CD4-positive, alpha-beta T cell treated with Interleukin-15 for 1 hour (primary cell): ENCODE measurements at regions not wholly inside any gene's neighbourhood (a gene's known extent, or its start where the extent isn't known, plus 50 kb on each side); places are given as distances from the start of the nearest gene placed in this dataset.
"Not testable (repeated sequence)": the region's sequence is repeated elsewhere in the genome, so short reads cannot be mapped to it uniquely, and the experiment has no call there.

Source experiments
- DNase-seq: peaks from one replicate; pipeline ENCODE4 v3.0.0-alpha.2; 2020

DNA sequence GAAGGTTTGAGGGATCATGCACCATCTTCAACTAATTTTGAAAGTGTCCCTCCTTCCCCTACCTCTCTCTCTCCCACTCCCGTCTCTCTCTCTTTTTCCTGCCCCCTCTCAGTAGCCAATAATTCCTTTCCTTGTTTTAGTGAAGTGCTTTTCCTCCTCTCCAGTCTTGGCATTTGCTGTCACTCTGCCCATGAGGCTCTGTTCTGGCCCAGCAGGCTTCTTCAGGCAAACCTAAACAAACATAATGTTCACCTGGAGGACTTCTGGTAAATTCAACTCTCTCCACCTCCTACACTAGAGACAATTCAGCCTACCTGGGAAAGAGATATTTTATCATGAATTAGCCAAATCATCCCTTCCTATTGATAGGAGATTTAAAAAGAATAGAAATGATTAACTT lies 86.6 kb upstream of the ADRA1D start:
- no peak for DNase-seq

DNA sequence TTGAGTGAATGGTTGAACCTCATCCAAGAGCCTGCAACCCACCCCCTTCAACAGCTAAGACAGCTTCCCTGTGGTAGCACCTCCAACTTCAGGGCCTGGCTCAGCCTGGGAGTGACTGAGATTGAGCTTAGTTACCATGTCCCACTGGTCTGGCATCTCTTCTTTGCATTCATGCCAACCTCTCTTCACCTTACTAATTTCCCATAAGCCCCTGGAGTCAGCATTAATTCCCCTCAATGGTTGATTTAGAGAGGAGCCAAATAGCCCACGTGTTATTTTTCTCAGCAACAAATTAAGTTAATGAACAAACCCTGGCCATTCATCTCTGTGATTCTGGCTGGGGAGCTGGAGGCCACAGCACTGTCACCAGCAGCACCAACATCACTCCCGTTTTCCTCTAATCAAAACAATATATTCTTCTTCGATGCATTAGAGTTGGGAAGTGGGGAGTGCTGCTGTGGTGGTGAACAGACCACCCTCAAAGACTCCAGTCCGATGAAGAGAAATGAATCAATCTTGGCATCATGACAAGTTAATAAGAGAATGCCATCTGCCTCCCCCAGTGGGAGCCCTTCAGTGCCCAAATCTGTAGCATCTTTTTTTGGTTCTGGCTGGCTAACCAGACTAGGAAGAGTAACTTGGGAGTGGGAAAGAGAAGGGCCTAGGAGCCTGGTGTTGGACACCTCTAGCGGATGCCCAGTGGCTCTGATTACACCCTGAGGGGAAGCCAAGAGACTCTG lies 83.2 kb upstream of the ADRA1D start:
- no peak for DNase-seq

DNA sequence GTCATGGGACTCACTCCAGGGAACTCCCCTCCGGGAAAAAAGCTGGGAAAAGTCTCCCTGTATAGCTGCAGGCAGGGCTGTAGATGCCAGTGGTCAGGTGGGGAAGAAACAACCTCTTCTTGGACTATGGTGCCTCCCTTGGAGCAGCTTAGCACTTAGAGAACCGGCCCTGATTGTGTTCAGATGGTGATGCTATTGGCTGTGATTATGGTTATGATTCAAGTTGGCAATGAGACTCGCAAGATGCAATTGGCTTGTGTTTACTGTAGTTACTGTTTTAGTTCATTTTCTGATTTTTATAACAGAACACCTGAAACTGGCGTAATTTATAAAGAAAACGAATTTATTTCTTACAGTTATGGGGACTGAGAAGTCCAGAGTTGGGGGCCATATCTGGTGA lies 80.9 kb upstream of the ADRA1D start:
- no peak for DNase-seq

DNA sequence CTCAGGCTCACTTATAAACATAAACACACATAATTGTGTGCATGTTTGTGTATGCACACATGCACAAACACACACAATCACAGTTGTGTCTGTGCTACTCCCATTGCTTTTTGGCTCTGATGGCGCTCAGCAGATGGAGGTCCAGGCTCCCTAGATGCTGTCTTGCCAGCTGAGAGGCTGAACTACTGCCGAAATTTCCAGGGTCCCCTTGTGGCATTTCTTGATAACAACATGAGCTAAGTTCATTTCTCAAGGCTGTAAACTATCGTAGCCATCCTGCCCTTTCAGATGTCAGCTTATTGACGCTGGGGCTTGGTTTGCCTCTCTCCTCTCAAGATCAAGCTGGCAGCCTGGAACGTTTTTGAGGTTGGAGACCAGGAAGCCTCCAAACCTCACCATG lies 80.1 kb upstream of the ADRA1D start:
- DNase-seq: no peak

DNA sequence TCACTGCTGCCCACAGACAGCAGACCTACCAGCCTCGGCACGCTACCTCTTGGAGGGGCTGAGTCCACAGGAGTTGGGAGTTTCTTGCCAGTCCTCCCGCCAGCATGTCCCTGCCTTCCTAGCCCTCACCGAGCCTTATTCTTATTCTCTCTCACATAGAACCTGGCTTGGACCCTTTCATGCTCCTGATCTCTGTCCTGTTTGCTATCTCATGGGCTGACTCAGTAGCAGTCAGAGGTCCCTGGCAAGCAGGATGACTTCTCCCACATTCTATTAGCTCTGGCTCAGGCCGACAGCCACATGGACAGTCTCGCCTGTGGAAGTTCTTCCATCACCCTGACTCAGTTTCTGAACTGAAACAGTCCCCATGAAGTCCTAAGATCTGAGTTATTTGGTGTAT lies 79.5 kb upstream of the ADRA1D start:
- DNase-seq: no peak

DNA sequence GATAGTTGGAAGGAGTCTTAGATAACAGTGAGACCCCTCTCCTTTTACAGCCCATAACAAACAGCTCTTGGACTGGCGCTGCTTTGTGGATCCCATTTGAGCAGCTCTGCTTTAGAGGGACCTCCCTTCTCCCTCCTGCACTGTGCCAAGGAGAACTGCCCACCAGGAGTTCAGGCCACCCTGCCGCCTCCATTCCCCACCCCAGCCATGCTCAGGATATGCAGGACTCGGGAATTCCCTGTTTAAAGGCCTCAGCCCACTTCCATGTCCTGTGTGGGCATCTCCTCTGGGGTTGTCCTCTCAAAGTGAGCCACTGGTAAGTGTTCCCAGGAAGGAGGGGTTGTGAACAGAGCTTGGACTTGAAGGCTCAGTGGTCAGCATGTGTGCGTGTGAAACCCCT lies 78.9 kb upstream of the ADRA1D start:
- DNase-seq: no peak

DNA sequence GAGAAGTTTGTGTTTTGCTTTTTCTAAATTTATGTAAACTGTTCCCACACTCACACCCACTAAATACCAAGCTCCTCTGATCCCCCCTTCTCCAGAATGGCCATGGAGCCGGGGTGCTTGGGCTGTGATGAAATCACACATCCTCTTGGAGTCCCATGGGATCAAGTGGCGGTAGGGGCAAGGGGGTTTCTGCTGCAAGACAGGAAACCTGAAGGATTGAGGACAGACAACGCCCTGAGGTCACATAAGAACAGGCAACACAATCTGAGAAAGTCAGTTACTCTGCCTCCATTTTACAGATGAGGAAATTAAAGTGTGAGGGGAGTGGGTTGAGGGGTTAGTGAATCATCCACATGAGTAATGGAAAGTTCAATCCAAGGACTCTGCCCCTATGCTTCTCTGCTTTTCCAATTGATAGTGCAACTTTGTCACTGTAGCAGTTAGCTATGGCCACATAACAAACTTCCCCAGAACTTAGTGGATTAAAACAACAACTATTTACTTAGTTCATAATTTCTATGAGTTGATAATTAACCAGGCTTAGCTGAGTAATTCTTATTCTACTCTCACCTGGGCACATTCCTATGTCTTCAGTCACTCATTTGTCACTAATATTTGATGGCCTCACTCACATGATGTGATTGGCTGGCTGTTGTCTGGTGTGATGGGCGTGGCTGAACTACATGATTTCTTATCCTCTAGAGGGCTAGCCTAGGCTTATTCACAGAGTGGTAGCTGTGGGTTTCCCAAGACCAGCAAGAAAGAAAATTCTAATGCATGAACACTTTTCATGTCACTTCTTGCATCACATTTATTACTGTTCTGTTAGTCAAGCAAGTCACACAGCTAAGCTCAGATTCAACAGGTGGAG lies 77.3 kb upstream of the ADRA1D start:
- no peak for DNase-seq

DNA sequence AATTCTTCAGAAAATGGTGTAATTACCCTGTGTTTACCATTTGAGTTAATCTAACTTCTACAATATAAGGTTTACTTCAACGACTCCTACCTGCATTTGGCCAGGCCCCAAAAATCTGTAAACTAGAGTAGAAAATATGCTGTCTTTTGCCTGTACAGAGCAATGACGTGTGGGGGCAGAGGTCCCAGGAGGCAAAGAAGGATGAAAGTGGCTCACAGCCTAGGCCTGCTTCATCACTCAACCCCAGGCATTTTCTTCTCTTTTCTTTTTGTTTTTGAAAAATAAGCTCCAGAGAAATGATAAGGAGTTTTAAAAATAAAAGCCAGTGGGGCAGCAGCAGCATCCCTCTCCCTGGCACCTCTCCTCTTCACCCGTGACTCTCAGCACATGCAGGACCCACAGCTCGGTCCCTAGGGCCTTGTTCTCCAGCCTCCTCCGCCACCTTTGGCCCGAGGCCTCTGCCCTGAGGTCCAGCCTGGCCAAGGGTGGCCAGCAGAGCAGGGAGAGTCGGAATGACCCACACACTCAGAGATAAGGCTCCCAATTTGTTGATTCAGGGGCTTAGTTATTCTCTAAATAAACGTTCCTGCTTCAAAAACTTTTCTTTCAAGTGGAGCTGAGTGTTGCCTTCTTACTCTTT lies 76.6 kb upstream of the ADRA1D start:
- DNase-seq: no peak

DNA sequence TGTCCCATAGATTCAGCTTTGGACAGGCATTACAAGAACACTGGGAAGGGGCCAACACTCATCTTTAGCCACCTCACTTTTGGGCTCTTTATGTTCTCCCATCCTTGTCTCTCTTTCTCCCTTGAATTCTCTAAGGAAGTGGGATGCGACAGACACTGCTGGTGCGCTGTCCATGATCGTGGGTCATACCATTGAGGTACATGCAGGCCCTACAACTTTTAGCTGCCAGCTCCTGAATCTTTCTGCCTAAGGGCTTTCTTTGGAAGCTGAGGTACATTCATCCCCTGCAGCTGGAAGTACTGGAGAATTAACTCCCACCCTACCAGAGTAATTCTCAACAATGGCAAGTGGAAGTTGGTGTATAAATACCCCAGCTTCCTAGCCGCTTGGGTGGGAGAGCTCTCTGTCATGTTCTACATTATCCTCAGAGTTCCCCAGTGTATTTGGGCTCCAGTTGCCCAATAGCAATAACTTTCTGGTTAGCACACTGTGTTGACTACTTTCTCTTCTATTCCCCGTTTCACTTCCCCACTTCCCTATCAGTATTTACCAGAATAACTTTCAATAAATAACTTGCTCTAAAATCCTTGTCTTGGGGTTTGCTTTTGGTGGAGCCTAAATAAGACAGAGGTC lies 75.6 kb upstream of the ADRA1D start:
- no peak for DNase-seq

DNA sequence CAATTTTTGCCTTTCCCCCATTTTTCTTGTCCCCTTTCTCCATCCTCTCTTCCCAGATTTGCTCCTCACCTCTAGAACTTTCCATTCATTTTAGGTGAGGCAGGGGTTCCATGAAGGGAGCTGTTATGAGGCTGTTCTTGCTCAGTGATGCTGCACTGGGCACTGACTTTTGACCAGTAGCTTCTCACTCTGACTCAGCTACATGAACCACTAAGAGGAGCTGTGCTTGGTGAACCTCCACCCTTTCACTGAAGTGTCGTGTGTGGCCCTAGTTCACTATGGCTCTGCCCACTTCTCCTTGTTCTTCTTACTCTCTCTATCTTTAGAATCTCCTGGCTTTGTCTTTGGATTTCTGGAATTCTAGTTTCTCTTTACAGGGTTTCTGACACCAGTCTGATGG lies 73.4 kb upstream of the ADRA1D start:
- no peak for DNase-seq

DNA sequence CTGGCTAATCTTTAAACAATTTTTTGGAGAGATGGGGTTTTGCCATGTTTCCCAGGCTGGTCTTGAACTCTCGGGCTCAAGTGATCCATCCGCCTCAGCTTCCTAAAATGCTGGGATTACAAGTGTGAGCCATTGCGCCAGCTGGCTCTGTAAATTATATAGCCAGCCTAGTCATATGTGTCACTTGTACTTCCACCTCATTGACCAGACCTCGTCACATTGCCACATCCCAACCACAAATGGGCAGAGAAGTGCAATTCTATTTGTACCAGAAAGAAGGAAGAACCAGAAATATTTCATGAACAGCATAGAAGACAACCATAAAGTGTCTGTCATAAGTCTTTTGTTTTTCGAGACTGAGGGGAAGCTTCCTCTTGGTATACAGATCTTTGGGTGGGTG lies 71.2 kb upstream of the ADRA1D start:
- peak; percentile 63 for DNase-seq

DNA sequence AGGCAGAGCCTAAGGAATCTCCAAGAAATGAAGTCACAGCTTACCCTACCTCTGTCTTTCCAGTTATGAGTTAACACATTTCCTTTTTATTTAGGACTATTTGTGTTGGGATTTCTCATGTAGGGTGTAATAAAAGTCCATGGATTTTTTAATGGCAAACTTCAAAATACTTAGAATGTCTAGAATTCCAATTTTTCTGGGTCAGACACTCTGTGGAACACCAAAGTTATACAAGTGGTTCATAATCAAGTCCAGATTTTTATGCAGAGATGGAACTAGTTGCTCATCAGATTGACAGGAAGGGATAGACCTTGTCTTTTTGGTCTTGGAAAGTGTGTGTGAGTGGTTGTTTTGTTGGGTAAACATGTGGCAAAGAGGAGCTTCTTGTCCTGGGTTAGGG lies 69.8 kb upstream of the ADRA1D start:
- no peak for DNase-seq

DNA sequence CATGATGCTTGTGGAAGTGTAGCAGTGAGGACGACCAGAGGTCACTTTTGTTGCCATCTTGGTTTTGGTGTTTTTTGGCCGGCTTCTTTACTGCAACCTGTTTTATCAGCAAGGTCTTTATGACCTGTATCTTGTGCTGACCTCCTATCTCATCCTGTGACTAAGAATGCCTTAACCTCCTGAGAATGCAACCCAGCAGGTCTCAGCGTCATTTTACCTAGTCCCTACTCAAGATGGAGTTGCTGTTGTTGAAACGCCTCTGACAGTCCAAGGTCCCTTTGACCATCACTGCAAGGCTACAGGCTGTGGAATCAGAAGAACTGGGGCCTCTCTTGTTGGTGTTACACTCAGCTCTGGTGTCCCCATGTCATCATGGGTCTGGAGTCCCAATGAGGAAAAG lies 61.5 kb upstream of the ADRA1D start:
- not testable (repeated sequence) for DNase-seq

DNA sequence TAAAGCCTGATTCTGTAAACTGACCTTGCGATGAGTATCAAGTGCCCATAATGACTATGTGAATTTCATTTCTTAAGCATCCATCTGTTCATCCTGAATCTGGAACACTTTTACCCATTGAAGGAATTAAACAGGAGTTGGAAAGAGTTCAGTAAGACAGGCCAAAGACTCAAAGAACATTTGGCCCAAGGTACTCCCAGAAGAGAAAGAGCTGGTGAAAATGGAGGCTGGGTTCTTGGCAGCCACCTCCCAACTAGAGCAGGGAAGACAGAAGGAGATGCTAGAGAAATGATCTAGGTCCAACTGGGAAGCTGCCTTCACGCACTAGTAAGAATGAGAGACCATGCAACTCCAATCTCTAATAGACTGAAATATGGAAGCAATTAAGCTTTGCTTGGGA lies 57.1 kb upstream of the ADRA1D start:
- no peak for DNase-seq

DNA sequence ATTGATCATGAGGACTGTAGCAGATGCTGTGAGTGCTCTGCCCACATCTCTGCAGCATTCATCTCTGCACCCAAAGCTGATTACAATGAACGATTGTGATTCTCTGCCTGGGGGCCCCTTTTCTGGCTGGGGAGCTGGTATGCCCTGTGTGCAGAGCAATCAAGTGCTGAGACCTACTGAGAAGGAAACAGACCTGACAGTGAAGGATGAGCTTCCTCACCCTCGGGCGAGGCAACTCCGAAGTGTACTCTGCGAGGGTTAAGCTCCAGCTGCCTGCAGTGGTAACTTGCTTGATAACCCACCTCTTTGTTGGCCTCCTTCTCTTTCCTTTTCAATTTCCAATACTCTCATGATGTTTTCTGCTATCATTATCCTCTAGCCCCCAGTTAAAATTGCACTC lies 56.0 kb upstream of the ADRA1D start:
- DNase-seq: no peak

DNA sequence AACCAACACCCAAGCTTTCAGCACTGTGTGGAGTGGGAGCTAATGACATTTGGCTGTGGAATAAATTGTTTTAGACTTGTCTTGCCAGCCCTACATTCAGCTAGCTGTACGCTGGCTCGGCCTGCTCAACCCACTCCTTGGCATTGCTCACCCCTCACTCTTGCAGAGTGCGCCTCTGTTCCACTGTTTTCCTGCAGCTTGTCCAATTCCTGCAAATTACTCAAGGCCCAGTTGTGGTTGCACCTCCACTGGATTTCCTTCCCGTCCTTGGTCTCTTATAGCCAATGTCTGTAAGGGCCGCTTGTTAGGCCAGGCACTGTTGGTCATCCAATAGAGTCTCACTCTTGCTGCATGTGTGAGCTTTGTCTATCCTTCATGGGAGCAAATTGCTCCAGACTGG lies 55.5 kb upstream of the ADRA1D start:
- DNase-seq: no peak

DNA sequence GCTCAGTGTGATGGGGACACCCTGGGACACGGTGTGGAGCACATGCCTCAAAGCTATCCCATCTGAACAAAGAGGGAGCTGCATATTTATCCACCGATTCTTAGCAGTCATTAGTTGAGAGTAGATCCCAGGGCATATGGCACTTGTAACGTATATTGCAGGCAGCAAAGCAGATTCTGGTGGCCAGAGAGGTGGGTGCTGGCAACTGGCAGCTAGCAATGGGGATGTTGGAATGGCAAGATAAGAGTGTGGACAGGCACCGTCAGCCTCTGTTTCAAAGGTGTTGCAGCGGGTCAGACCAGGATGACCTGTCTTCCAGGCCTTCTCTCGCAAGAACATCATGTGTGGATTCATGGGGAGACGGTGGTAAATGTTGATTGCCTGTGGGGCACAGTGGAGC lies 54.0 kb upstream of the ADRA1D start:
- no peak for DNase-seq

DNA sequence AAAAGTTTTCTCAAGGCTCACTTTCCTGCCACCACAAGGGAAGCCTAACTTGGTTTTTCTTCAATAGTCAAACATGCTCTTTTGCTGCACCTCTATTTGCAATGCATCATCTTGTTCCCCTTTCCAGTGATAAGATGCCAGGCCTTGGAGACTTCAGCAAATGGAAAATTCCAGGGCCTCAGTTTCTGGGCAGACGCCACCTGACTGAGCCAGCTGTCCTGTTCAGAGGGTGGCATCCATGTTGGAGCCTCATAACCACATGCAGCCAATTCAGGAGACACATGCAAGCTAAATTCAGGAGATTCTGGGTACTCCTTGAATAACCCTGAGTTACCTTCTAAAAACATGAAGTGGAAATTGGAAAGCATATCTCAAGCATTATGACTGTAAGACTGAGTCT lies 51.8 kb upstream of the ADRA1D start:
- DNase-seq: no peak

DNA sequence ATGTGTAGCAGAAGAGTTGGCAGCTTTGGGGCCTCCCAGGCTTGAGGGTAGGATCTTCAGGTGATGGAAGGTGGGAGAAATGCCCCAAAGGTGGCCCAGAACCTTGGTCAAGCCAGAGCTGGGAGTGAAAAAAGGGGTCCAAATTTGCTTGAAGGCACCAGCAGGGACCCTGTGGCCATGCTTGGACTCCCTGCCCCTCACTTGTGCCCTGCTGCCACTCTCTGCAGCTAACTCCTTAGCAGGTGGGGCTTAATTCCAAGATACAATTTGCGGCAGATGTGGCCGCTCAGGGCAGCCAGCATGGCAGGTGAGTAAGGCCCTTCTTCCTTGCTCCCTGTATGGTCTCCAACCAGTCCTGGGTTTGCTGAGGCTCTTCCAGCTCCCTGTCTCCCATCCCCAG lies 51.3 kb upstream of the ADRA1D start:
- DNase-seq: no peak

DNA sequence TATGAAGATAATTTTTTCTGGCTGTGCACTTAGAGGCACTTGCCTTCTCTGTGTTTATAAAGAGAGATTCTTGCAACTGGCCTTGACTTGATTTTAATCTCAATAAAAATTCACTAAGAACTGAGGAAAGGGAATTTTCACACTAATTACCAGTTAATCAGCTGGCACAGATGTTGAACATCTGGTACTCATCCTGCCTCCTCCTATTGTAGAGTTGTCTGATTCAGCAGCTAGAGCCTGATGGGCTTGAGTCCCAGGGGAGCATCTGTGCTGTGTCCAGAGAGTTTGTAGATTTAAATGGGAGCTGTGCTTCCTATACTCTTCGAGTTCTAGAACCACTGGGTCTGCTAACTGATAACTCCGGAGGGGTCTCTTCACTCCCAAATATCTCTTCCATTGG lies 50.7 kb upstream of the ADRA1D start:
- no peak for DNase-seq

DNA sequence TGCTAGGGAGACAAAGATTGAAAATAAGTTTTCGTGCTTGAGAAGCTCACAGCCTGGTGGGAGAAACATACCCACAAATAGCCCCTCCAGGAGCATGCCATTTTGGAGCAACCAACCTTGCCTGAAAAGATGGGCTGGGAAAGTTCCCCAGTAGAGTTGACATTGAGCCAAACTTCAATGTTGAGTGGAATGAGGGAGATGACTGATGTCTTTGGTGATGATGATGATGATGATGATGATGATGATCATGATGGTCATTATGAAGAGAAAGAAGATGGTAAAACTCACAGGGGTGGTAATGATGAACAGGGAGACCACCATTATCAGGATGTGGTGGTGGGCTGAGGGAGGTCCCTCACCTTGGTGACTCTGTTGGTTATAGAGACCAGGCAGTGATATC lies 50.1 kb upstream of the ADRA1D start:
- no peak for DNase-seq
